ENCODE measurements at regions not wholly inside any gene's neighbourhood (a gene's known extent, or its start where the extent isn't known, plus 50 kb on each side); places are given as distances from the start of the nearest gene placed in this dataset.

DNA sequence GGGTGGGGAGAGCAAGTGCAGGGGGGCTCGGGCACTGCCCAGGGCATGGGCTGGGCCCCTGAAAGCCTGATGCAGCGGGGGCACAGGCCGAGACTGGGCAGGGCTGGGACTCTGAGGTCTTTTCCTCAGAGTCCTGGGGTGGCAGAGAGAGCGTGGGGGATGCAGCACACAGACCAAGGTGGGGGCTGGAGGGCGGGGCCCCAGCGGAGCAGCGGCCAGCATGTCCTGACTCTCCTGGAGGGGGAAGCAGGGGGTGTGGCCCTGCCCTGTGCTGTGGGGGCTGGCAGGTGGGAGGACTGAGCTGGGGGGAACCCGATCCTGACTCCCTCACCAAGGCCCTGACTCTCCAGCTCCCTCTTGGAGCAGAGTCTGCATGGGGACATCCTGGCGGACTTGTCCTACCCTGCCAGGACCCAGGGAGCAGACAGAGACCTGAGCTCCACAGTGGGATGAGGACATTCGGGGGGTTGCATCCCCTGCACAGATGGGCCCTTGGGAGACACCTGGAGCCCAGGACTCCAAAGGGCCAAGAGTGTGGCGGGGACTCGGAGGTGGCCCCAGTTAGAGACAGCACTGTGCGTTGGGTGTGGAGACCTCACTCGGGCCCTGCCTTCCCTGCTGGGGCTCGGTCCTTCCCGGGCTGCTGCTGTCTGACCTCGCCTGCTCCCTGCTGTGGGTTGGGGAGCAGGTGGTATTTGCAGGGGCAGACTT is 326.1 kb downstream of the TMEM121 start:
- no peak overlapping the region for H3K4me3 ChIP-seq (ENCODE audit: low read depth, low read length)
- DNase-seq (ENCODE audit: low read depth) = no peak
- TF ChIP-seq, protein P1, sequence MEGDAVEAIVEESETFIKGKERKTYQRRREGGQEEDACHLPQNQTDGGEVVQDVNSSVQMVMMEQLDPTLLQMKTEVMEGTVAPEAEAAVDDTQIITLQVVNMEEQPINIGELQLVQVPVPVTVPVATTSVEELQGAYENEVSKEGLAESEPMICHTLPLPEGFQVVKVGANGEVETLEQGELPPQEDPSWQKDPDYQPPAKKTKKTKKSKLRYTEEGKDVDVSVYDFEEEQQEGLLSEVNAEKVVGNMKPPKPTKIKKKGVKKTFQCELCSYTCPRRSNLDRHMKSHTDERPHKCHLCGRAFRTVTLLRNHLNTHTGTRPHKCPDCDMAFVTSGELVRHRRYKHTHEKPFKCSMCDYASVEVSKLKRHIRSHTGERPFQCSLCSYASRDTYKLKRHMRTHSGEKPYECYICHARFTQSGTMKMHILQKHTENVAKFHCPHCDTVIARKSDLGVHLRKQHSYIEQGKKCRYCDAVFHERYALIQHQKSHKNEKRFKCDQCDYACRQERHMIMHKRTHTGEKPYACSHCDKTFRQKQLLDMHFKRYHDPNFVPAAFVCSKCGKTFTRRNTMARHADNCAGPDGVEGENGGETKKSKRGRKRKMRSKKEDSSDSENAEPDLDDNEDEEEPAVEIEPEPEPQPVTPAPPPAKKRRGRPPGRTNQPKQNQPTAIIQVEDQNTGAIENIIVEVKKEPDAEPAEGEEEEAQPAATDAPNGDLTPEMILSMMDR (IDR thresholded peaks at IDR 0.05; ENCODE audit: insufficient read depth, low read depth, low read length) = no peak

DNA sequence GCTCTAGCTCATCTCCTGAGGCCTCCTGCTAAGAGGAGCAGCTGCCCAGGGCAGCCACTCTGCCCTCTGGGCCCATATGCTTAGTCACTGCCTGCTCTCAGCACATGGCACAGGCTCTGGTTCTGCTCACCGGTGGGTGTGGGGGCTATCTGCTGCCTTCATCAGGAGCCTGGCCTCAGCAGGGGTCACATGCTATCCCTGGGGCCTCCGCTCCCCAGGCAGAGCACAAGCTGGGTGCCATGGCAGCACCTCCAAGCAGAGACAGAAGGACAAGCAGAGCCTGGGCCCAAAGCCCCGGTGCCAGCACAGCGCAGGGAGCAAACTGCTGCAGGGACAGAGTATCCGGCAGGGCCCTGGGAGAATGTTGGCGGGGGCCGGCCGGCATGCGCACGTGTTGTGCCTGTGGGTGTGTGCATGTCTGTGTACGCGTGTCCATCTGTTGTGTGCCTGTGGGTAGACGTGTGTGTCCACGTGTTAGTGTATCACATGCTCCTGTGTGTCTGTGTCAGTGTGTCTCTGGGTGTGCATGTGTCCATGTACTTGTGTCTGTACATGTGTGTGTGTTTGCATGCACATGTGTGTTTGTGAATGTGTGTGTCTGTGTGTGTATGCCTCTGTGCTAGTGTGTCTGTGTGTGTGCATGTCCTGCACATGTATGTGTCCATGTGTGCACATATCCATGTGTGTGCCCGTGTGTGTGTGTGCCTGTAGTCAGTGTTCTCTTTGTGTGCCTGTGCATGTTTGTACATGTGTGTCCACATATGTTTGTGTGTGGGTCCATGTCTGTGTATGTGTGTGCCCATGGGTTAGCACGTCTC is 326.9 kb downstream of the TMEM121 start:
- TF ChIP-seq, protein P1 (IDR thresholded peaks at IDR 0.05; ENCODE audit: insufficient read depth, low read depth, low read length) = no peak
- H3K4me3 ChIP-seq (ENCODE audit: low read depth, low read length) = no peak overlapping the region
- DNase-seq (ENCODE audit: low read depth) = no peak

DNA sequence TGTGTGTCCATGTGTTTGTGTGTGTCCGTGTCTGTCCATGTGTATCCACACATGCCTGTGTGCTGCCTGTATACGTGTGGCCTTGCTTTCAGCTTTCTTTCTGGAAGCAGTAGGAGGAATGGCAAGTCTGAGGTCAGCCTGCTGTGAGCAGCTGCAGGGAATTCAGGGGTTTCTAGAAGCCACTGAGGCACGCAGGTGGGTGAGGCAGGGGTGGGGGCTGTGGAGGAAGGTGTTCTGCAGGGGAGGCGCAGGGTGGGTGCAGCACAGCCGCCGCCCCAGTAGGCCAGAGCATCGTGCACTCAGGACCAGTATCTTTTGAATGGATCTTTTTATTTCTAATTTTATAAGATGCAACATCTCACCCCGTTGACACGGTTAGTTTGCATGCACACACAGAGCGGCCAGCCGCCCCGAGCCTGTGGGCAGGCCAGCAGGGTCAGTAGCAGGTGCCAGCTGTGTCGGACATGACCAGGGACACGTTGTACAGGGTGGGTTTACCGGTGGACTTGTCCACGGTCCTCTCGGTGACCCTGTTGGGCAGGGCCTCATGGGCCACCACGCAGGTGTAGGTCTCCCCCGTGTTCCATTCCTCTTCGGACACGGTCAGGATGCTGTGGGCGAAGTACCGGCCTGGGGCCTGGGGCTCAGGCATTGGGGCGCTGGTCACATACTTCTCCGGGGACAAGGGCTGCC is 327.7 kb downstream of the TMEM121 start:
- DNase-seq (ENCODE audit: low read depth) = no peak
- TF ChIP-seq, protein P1 (IDR thresholded peaks at IDR 0.05; ENCODE audit: insufficient read depth, low read depth, low read length) = no peak
- no peak overlapping the region for H3K4me3 ChIP-seq (ENCODE audit: low read depth, low read length)

DNA sequence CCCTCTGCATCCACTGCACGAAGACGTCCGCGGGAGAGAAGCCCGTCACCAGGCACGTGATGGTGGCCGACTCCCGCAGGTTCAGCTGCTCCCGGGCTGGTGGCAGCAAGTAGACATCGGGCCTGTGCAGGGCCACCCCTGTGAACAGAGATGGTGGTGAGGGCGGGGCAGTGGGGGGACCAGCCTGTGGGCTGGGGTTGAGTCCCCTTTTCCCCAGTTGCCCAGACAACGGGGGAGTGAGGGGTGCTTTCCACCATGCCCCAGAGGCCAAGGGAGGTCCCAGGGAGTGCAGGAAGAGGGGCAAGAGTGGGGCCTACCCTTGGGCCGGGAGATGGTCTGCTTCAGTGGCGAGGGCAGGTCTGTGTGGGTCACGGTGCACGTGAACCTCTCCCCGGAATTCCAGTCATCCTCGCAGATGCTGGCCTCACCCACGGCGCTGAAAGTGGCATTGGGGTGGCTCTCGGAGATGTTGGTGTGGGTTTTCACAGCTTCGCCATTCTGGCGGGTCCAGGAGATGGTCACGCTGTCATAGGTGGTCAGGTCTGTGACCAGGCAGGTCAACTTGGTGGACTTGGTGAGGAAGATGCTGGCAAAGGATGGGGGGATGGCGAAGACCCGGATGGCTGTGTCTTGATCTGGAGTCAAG is 328.3 kb downstream of the TMEM121 start:
- DNase-seq (ENCODE audit: low read depth) = no peak
- TF ChIP-seq, protein P1 (IDR thresholded peaks at IDR 0.05; ENCODE audit: insufficient read depth, low read depth, low read length) = no peak
- no peak overlapping the region for H3K4me3 ChIP-seq (ENCODE audit: low read depth, low read length)

DNA sequence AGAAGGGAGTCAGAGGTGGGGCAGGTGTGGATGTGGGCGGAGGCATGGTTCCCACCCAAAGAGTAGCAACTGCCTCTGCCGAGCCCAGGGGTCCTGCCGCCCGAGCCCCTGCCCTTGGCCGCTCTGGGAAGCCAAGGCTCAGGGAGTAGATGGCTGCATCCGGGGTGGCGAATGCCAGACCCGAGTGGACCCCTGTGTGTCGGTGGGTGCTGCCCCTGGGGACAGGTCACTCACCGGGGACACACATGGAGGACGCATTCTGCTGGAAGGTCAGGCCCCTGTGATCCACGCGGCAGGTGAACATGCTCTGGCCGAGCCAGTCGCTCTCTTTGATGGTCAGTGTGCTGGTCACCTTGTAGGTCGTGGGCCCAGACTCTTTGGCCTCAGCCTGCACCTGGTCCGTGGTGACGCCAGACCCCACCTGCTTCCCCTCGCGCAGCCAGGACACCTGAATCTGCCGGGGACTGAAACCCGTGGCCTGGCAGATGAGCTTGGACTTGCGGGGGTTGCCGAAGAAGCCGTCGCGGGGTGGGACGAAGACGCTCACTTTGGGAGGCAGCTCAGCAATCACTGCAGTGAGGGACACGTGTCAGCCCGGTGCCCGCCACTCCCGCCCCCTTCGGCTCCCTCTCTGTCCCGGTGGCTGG is 329.0 kb downstream of the TMEM121 start:
- TF ChIP-seq, protein P1 (IDR thresholded peaks at IDR 0.05; ENCODE audit: insufficient read depth, low read depth, low read length) = no peak
- H3K4me3 ChIP-seq (ENCODE audit: low read depth, low read length) = no peak overlapping the region
- DNase-seq (ENCODE audit: low read depth) = no peak

All from fibroblast of villous mesenchyme (primary cell).